ENCODE measurements at regions not wholly inside any gene's neighbourhood (a gene's known extent, or its start where the extent isn't known, plus 50 kb on each side); places are given as distances from the start of the nearest gene placed in this dataset.

- TF ChIP-seq POLR2AphosphoS5 (IDR thresholded peaks at IDR 0.05; ENCODE audit: insufficient read depth, low read depth, low read length) = no peak
- no peak for TF ChIP-seq POLR2A (IDR thresholded peaks at IDR 0.05; ENCODE audit: low read depth, low read length)
Measured at GRCh38 chr9:107906074-107906473, 416.5 kb upstream of the KLF4 start.

All from endothelial cell of umbilical vein (primary cell).